Mammary epithelial cell (primary cell): ENCODE measurements at regions not wholly inside any gene's neighbourhood (a gene's known extent, or its start where the extent isn't known, plus 50 kb on each side); places are given as distances from the start of the nearest gene placed in this dataset.

ENCODE experiments used
- CTCF ChIP-seq, 2 donors: IDR thresholded peaks in 1 of 2; conservative IDR thresholded peaks in 1 of 2; 2 replicates each; pipeline ENCODE4 v1.5.1; 2011 to 2012; ENCODE audit warnings: inconsistent platforms in 2 of 2, low read length in 2 of 2, mild to moderate bottlenecking in 2 of 2, control low read depth in 1 of 2, low read depth in 1 of 2; ENCODE audit not compliant: insufficient read depth in 1 of 2; ENCODE audit errors: extremely low read depth in 1 of 2
- EZH2 ChIP-seq: IDR thresholded peaks from 2 replicates; pipeline ENCODE4 v1.6.1; 2012; ENCODE audit warnings: low read length, inconsistent platforms, borderline replicate concordance

- no peak for TF ChIP-seq CTCF (conservative IDR thresholded peaks at IDR 0.05 in 1 of 2, IDR thresholded peaks at IDR 0.05 in 1 of 2; ENCODE audit: extremely low read depth in 1 of 2, insufficient read depth in 1 of 2, low read depth in 1 of 2, low read length in 2 of 2)
- no peak for TF ChIP-seq EZH2
Observed at GRCh38 chr11:25520459-25520858, 811.5 kb upstream of the ANO3 start.
